ENCODE measurements at regions not wholly inside any gene's neighbourhood (a gene's known extent, or its start where the extent isn't known, plus 50 kb on each side); places are given as distances from the start of the nearest gene placed in this dataset.

- DNase-seq (ENCODE audit: insufficient read length, low spot score) (no peak), FAIRE-seq (peak; percentile 6)
- no peak for TF ChIP-seq CTCF (IDR thresholded peaks at IDR 0.05; ENCODE audit: insufficient read depth, missing control alignments)
These were observed 660.1 kb downstream of the ADCYAP1 start for GRCh38 chr18:1564793-1565192.

DNA sequence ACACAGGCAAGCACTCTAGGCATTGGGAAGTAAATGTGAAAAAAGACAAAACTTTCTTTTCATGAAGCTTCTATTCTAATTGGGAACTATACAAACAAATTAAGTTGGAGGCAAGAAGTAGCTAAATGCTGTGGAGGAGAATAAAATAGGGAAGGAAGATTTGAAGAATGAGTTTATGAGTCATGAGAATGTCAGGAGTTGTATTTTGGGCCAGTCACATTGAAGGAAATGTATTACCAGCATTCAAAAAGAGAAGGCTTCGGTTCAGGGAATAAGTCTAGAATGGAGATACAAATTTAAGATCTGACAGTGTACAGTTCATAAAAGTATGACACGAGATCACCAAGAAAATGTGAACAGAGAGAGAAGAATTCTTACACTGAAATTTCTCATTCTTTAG lies 666.5 kb downstream of the ADCYAP1 start:
- FAIRE-seq (peak; percentile 51), DNase-seq (ENCODE audit: insufficient read length, low spot score) (no peak)
- TF ChIP-seq CTCF (IDR thresholded peaks at IDR 0.05; ENCODE audit: insufficient read depth, missing control alignments) = no peak

GRCh38 chr18:1573732-1574131 lies 669.1 kb downstream of the ADCYAP1 start:
- FAIRE-seq (no peak), DNase-seq (ENCODE audit: insufficient read length, low spot score) (no peak)
- no peak for TF ChIP-seq CTCF (IDR thresholded peaks at IDR 0.05; ENCODE audit: insufficient read depth, missing control alignments)

DNA sequence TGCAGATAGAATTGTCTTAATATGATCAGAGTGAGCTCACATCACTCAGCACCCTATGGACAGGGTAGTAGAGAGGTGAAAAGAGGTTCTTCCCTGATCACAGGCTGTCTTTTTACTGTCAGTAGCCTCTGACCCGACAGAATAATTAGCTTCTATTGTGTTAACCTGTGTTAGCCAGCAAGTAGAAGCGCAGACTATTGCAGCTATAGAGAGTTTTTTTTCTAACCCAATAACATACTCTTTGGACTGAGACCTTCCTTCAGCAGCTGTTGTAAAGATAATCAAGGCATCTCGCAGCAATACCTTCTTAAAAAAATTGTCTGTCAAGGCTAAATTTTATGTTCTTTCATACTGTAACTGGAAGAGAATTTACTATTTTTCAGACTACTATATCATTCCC lies 670.4 kb downstream of the ADCYAP1 start:
- FAIRE-seq (no peak), DNase-seq (ENCODE audit: insufficient read length, low spot score) (no peak)
- TF ChIP-seq CTCF (IDR thresholded peaks at IDR 0.05; ENCODE audit: insufficient read depth, missing control alignments) = no peak

- no peak for TF ChIP-seq CTCF (IDR thresholded peaks at IDR 0.05; ENCODE audit: insufficient read depth, missing control alignments)
- no peak for FAIRE-seq
- DNase-seq (ENCODE audit: insufficient read length, low spot score) = no peak
These were observed 673.8 kb downstream of the ADCYAP1 start for GRCh38 chr18:1578505-1578904.

DNA sequence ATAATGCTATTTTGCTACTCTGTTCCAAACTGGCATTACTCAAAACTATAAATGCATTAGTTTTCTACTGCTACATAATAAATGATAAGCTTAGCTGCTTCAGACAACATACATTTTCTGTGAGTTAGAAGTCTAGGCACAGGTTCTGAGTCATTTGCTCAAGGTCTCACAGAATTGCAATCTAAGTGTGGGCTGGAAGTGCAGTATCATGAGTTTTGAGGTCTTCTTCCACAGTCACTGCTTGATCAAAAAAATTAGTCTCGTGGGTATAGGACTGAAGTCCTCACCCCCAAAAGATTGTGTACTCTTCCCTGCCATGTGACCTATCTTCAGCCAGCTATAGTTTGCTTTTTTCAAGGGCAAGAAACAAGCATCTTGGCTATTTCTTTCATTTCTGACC lies 676.9 kb downstream of the ADCYAP1 start:
- FAIRE-seq (peak; percentile 53), DNase-seq (ENCODE audit: insufficient read length, low spot score) (no peak)
- TF ChIP-seq CTCF (IDR thresholded peaks at IDR 0.05; ENCODE audit: insufficient read depth, missing control alignments) = no peak

DNA sequence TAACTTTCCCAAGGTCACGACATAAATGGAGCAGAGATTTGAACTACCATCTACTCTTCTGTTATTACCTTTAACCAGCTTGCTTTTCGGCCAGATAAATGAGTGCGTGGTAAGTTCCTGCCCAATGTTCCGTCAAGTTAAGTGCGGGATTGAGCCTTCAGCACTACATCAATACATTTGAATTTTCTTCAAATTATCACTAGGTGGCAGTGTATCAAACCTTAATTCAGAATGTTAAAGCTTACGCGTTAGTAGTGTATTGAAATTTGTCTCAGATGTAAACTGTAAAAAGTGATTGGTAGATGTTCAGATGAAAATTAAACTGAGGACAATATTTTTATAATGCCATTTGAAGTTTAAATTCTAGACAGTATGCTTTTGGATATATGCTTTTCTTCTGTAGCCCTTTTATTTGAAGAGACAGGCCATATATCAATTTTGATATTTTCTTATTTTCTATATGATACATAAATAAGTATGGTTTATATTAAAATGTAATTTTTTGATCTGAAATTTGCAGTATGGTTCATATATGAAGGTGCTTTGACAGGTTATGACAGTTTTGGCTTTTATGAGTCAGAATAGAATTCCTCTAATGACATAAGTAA lies 681.3 kb downstream of the ADCYAP1 start:
- DNase-seq (ENCODE audit: insufficient read length, low spot score) (no peak), FAIRE-seq (peak; percentile 99)
- peak; percentile 60 for TF ChIP-seq CTCF (IDR thresholded peaks at IDR 0.05; ENCODE audit: insufficient read depth, missing control alignments)

Measured in D721Med (cell line).